ENCODE measurements at regions not wholly inside any gene's neighbourhood (a gene's known extent, or its start where the extent isn't known, plus 50 kb on each side); places are given as distances from the start of the nearest gene placed in this dataset.
A peak's percentile ranks its signal among the peaks of the same experiment; 100 is the strongest.

- intact Hi-C loops (cut with DNase I) = no loop called here
- TF ChIP-seq CTCF (IDR thresholded peaks at IDR 0.05) (no peak), POLR2A (IDR thresholded peaks at IDR 0.05) (no peak), EP300 (IDR thresholded peaks at IDR 0.05) (no peak)
- WGBS, 2 donors = 45 to 46% methylated on average over 5 of the region's 5 CpGs
- peaks cover 0 to 13% (median 5%) of the 10 kb centered on the region in 3 donors for H3K27me3 ChIP-seq
- H3K4me1 ChIP-seq = no peaks in the 10 kb centered on the region
- H3K4me3 ChIP-seq = no peak overlapping the region
- DNase-seq = no peak
- H3K9me3 ChIP-seq = no peaks in the 10 kb centered on the region
- no peak overlapping the region for H3K27ac ChIP-seq
- H3K36me3 ChIP-seq = no peaks in the 10 kb centered on the region
Observed at GRCh38 chr7:45258533-45259226, 101.1 kb downstream of the RAMP3 start.

GRCh38 chr7:45259227-45259596 is 101.6 kb downstream of the RAMP3 start:
- H3K27ac ChIP-seq = no peak overlapping the region
- H3K27me3 ChIP-seq = peaks cover 0 to 13% (median 5%) of the 10 kb centered on the region in 3 donors
- WGBS, 2 donors = 78 to 90% methylated on average over 4 of the region's 4 CpGs
- H3K36me3 ChIP-seq = no peaks in the 10 kb centered on the region
- intact Hi-C loops (cut with DNase I) = no loop called here
- no peaks in the 10 kb centered on the region for H3K9me3 ChIP-seq
- no peak for DNase-seq
- H3K4me1 ChIP-seq = no peaks in the 10 kb centered on the region
- H3K4me3 ChIP-seq = no peak overlapping the region
- TF ChIP-seq POLR2AphosphoS5 (IDR thresholded peaks at IDR 0.05) (no peak), POLR2A (IDR thresholded peaks at IDR 0.05) (no peak), CTCF (IDR thresholded peaks at IDR 0.05) (no peak), EP300 (IDR thresholded peaks at IDR 0.05) (no peak)

GRCh38 chr7:45259966-45260646 is 102.5 kb downstream of the RAMP3 start:
- H3K36me3 ChIP-seq = no peaks in the 10 kb centered on the region
- TF ChIP-seq CTCF (IDR thresholded peaks at IDR 0.05) = peak; percentile 66 to 96 (median 88)
- TF ChIP-seq POLR2A (IDR thresholded peaks at IDR 0.05) = no peak
- no peaks in the 10 kb centered on the region for H3K4me1 ChIP-seq
- no peak for DNase-seq
- H3K4me3 ChIP-seq = no peak overlapping the region
- WGBS, 2 donors = 23 to 24% methylated on average over 30 of the region's 30 CpGs
- peaks cover 0 to 13% (median 5%) of the 10 kb centered on the region in 3 donors for H3K27me3 ChIP-seq
- no peak overlapping the region for H3K27ac ChIP-seq
- H3K9me3 ChIP-seq = no peaks in the 10 kb centered on the region
- intact Hi-C loops (cut with DNase I) = loop anchor here (1.0 kb wide), 1 partner anchor 106 kb away; no protein-coding TSS in a partner anchor

- TF ChIP-seq EP300 (IDR thresholded peaks at IDR 0.05) (no peak), POLR2A (IDR thresholded peaks at IDR 0.05) (no peak), POLR2AphosphoS5 (IDR thresholded peaks at IDR 0.05) (no peak), CTCF (IDR thresholded peaks at IDR 0.05) (no peak)
- H3K27ac ChIP-seq = no peak overlapping the region
- H3K4me3 ChIP-seq = no peak overlapping the region
- H3K36me3 ChIP-seq = no peaks in the 10 kb centered on the region
- no peaks in the 10 kb centered on the region for H3K9me3 ChIP-seq
- no peak for DNase-seq
- no peaks in the 10 kb centered on the region for H3K27me3 ChIP-seq
- H3K4me1 ChIP-seq = no peaks in the 10 kb centered on the region
- WGBS, 2 donors = 46 to 57% methylated on average over 9 of the region's 9 CpGs
- intact Hi-C loops (cut with DNase I) = no loop called here
Observed at GRCh38 chr7:45267262-45267661, 109.7 kb downstream of the RAMP3 start.
